Activated CD8-positive, alpha-beta T cell treated with anti-CD3 and anti-CD28 coated beads for 36 hours (primary cell): ENCODE measurements at regions not wholly inside any gene's neighbourhood (a gene's known extent, or its start where the extent isn't known, plus 50 kb on each side); places are given as distances from the start of the nearest gene placed in this dataset.

Experiments used
- ATAC-seq: fragments of 200-7000 bp; cut with Tn5 transposase; one replicate; pipeline ENCODE4 v1.10.0; 2021; ENCODE audit warnings: mild to moderate bottlenecking, moderate library complexity
- CTCF ChIA-PET: fragments of 350-600 bp; sonication (Branson Sonifier 250); formaldehyde crosslinking; loops from one replicate; lab custom pipeline; 2021; ENCODE audit warnings: antibody characterized with exemption; lab: Charles Lee
- POLR2A ChIA-PET: fragments of 350-600 bp; sonication (Branson Sonifier 250); formaldehyde crosslinking; loops from one replicate; lab custom pipeline; 2021; ENCODE audit warnings: antibody characterized with exemption; lab: Charles Lee
- DNase-seq: peaks from one replicate; pipeline ENCODE4 v3.0.0-alpha.2; 2020
- H3K27ac Mint-ChIP-seq: one replicate; pipeline ENCODE4 v1.8.0; 2021; ENCODE audit warnings: mild to moderate bottlenecking, mixed read lengths
- H3K27me3 Mint-ChIP-seq: one replicate; pipeline ENCODE4 v1.8.0; 2021; ENCODE audit warnings: mixed read lengths
- H3K36me3 Mint-ChIP-seq: one replicate; pipeline ENCODE4 v1.8.0; 2021; ENCODE audit warnings: low read depth, mixed read lengths
- H3K4me1 Mint-ChIP-seq: one replicate; pipeline ENCODE4 v1.8.0; 2021; ENCODE audit warnings: low read depth, mixed read lengths
- H3K4me3 Mint-ChIP-seq: one replicate; pipeline ENCODE4 v1.8.0; 2021; ENCODE audit warnings: mild to moderate bottlenecking, moderate library complexity, mixed read lengths
- H3K9me3 Mint-ChIP-seq: one replicate; pipeline ENCODE4 v1.8.0; 2021; ENCODE audit warnings: mixed read lengths
- CTCF ChIP-seq: fragments of 200-600 bp; IDR thresholded peaks from one replicate; pipeline ENCODE4 v1.8.0; 2022; ENCODE audit warnings: antibody characterized with exemption, mild to moderate bottlenecking
- intact Hi-C: fragments of 100-400 bp; cut with micrococcal nuclease; formaldehyde crosslinking; loops from one replicate; pipeline ENCODE4 v1.10.0; 2022

- ChIA-PET CTCF (no interaction called here), POLR2A (no interaction called here)
- ATAC-seq (no peak), DNase-seq (no peak)
- Mint-ChIP-seq H3K9me3 (no peaks in the 10 kb centered on the region), H3K27ac (no peak overlapping the region), H3K4me1 (no peaks in the 10 kb centered on the region), H3K36me3 (no peaks in the 10 kb centered on the region), H3K4me3 (no peak overlapping the region), H3K27me3 (peaks cover 3% of the 10 kb centered on the region)
- intact Hi-C loops: no loop called here
- no peak for TF ChIP-seq CTCF
Measured at GRCh38 chr11:121946514-121946913, 169.5 kb downstream of the BLID start.

- Mint-ChIP-seq H3K9me3 (no peaks in the 10 kb centered on the region), H3K4me3 (no peak overlapping the region), H3K27ac (no peak overlapping the region), H3K36me3 (no peaks in the 10 kb centered on the region), H3K27me3 (peaks cover 3% of the 10 kb centered on the region), H3K4me1 (no peaks in the 10 kb centered on the region)
- CTCF ChIA-PET: no interaction called here
- POLR2A ChIA-PET: no interaction called here
- ATAC-seq (no peak), DNase-seq (no peak)
- TF ChIP-seq CTCF: no peak
- intact Hi-C loops: no loop called here
Measured at GRCh38 chr11:121944556-121945230, 171.3 kb downstream of the BLID start.

GRCh38 chr11:121938076-121938475, 177.9 kb downstream of the BLID start:
- POLR2A ChIA-PET: no interaction called here
- Mint-ChIP-seq H3K27me3 (peaks cover 4% of the 10 kb centered on the region), H3K4me3 (no peak overlapping the region), H3K4me1 (no peaks in the 10 kb centered on the region), H3K9me3 (no peaks in the 10 kb centered on the region), H3K27ac (no peak overlapping the region), H3K36me3 (no peaks in the 10 kb centered on the region)
- DNase-seq: no peak
- CTCF ChIA-PET: no interaction called here
- ATAC-seq: no peak
- intact Hi-C loops: no loop called here
- TF ChIP-seq CTCF: no peak

- DNase-seq (no peak), ATAC-seq (no peak)
- ChIA-PET CTCF (no interaction called here), POLR2A (interaction anchor here (0.7 kb wide), 1 partner anchor 207 kb away, joined by 3 read pairs; no protein-coding TSS in a partner anchor)
- H3K9me3 Mint-ChIP-seq: no peaks in the 10 kb centered on the region
- no peak overlapping the region for H3K27ac Mint-ChIP-seq
- peaks cover 12% of the 10 kb centered on the region for H3K27me3 Mint-ChIP-seq
- no peaks in the 10 kb centered on the region for H3K4me1 Mint-ChIP-seq
- intact Hi-C loops: no loop called here
- H3K36me3 Mint-ChIP-seq: no peaks in the 10 kb centered on the region
- H3K4me3 Mint-ChIP-seq: no peak overlapping the region
- TF ChIP-seq CTCF: no peak
Measured at GRCh38 chr11:121936781-121937447, 179.1 kb downstream of the BLID start.

- POLR2A ChIA-PET: interaction anchor here (0.7 kb wide), 1 partner anchor 207 kb away, joined by 3 read pairs; no protein-coding TSS in a partner anchor
- no peak overlapping the region for H3K4me3 Mint-ChIP-seq
- CTCF ChIA-PET: no interaction called here
- no peak overlapping the region for H3K27ac Mint-ChIP-seq
- no peaks in the 10 kb centered on the region for H3K4me1 Mint-ChIP-seq
- TF ChIP-seq CTCF: no peak
- no peaks in the 10 kb centered on the region for H3K36me3 Mint-ChIP-seq
- H3K9me3 Mint-ChIP-seq: no peaks in the 10 kb centered on the region
- intact Hi-C loops: no loop called here
- DNase-seq (no peak), ATAC-seq (no peak)
- peaks cover 16% of the 10 kb centered on the region for H3K27me3 Mint-ChIP-seq
Measured at GRCh38 chr11:121936370-121936769, 179.6 kb downstream of the BLID start.
